ENCODE measurements at regions not wholly inside any gene's neighbourhood (a gene's known extent, or its start where the extent isn't known, plus 50 kb on each side); places are given as distances from the start of the nearest gene placed in this dataset.

- H3K4me1 ChIP-seq, result no peaks in the 10 kb centered on the region
- peaks cover 15% of the 10 kb centered on the region for H3K27me3 ChIP-seq
- TF ChIP-seq, protein P1, sequence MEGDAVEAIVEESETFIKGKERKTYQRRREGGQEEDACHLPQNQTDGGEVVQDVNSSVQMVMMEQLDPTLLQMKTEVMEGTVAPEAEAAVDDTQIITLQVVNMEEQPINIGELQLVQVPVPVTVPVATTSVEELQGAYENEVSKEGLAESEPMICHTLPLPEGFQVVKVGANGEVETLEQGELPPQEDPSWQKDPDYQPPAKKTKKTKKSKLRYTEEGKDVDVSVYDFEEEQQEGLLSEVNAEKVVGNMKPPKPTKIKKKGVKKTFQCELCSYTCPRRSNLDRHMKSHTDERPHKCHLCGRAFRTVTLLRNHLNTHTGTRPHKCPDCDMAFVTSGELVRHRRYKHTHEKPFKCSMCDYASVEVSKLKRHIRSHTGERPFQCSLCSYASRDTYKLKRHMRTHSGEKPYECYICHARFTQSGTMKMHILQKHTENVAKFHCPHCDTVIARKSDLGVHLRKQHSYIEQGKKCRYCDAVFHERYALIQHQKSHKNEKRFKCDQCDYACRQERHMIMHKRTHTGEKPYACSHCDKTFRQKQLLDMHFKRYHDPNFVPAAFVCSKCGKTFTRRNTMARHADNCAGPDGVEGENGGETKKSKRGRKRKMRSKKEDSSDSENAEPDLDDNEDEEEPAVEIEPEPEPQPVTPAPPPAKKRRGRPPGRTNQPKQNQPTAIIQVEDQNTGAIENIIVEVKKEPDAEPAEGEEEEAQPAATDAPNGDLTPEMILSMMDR (IDR thresholded peaks at IDR 0.05), result no peak
- DNase-seq, result no peak
- H3K4me3 ChIP-seq, result no peak overlapping the region
- no peak for ATAC-seq
- H3K9me3 ChIP-seq, result no peaks in the 10 kb centered on the region
- intact Hi-C loops (cut with DNase I), result no loop called here
- H3K36me3 ChIP-seq, result no peaks in the 10 kb centered on the region
- H3K27ac ChIP-seq, result no peak overlapping the region
Measured at GRCh38 chr1:18055156-18055555, 52.4 kb upstream of the IGSF21 start.

DNA sequence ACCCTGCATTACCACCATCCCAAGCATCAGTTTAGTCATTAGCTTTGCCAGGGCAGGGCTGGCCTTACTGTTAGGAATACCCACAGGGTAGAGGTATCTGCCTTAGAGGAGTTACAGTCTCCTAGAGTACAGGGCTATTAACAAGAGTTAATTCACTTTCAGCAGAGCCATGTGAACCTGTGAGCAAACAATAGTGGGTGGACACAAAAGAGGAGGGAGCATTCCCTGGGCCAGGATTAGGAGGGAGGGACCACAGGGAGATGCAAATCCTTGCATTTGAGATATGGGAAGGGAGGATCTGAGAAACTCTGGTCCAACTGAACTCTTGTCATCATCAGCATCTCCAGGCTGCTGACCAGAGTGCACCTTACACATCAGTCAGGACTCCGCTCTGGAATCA is 51.1 kb upstream of the IGSF21 start:
- DNase-seq (no peak), ATAC-seq (no peak)
- H3K36me3 ChIP-seq, result no peaks in the 10 kb centered on the region
- H3K4me3 ChIP-seq, result no peak overlapping the region
- intact Hi-C loops (cut with DNase I), result no loop called here
- H3K4me1 ChIP-seq, result no peaks in the 10 kb centered on the region
- H3K27me3 ChIP-seq, result peaks cover 15% of the 10 kb centered on the region
- H3K9me3 ChIP-seq, result no peaks in the 10 kb centered on the region
- H3K27ac ChIP-seq, result no peak overlapping the region
- TF ChIP-seq, protein P1 (IDR thresholded peaks at IDR 0.05), result no peak

DNA sequence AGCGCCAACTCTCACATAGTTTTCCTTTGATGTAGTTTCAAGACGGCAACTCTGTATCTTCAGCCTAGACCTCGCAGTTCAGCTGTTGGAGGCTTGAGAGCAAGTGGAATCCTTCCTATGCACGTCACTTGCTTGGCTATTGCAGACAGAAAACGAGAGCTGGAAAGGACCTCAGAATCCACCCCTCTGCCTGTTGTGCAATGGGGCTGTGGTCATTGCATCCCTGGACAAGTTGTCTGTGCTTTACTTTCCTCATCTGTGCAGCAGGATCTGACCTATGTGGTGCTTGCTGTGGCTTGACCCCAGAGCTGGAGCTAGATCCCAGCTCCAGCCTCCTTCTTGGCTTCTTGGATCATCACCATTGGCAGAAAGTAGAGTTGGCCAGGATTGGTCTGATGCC is 50.0 kb upstream of the IGSF21 start:
- ATAC-seq (no peak), DNase-seq (no peak)
- H3K27me3 ChIP-seq, result peaks cover 15% of the 10 kb centered on the region
- no peak overlapping the region for H3K4me3 ChIP-seq
- no peaks in the 10 kb centered on the region for H3K4me1 ChIP-seq
- H3K27ac ChIP-seq, result no peak overlapping the region
- TF ChIP-seq, protein P1 (IDR thresholded peaks at IDR 0.05), result no peak
- no peaks in the 10 kb centered on the region for H3K36me3 ChIP-seq
- intact Hi-C loops (cut with DNase I), result no loop called here
- no peaks in the 10 kb centered on the region for H3K9me3 ChIP-seq
